ENCODE measurements at regions not wholly inside any gene's neighbourhood (a gene's known extent, or its start where the extent isn't known, plus 50 kb on each side); places are given as distances from the start of the nearest gene placed in this dataset.

DNA sequence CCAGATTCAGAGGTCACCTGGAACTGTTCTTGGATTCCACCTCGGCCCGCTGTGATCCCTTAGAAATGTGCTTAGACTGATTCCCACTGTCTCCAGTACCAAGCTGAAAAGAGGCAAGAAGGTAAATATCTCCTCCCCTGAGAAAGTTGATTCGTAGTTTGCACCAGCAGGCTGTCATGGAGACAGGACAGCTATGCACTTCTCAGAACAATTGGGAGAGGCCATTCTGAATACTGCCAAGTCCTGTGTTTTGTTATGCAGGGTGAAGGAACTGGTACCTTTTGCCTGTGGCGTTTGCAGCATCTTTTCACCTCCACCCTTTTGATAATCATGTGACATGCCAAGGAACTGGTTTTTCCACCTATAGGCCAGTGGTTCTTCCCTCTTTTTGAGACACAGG, 58.2 kb upstream of the RNGTT start:
- TF ChIP-seq, protein P1, sequence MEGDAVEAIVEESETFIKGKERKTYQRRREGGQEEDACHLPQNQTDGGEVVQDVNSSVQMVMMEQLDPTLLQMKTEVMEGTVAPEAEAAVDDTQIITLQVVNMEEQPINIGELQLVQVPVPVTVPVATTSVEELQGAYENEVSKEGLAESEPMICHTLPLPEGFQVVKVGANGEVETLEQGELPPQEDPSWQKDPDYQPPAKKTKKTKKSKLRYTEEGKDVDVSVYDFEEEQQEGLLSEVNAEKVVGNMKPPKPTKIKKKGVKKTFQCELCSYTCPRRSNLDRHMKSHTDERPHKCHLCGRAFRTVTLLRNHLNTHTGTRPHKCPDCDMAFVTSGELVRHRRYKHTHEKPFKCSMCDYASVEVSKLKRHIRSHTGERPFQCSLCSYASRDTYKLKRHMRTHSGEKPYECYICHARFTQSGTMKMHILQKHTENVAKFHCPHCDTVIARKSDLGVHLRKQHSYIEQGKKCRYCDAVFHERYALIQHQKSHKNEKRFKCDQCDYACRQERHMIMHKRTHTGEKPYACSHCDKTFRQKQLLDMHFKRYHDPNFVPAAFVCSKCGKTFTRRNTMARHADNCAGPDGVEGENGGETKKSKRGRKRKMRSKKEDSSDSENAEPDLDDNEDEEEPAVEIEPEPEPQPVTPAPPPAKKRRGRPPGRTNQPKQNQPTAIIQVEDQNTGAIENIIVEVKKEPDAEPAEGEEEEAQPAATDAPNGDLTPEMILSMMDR (IDR thresholded peaks at IDR 0.05) = no peak
- TF ChIP-seq RELA (CRISPR knock-in tag; IDR thresholded peaks at IDR 0.05; ENCODE audit: borderline replicate concordance) (no peak), CREM (CRISPR knock-in tag; IDR thresholded peaks at IDR 0.05) (no peak), ESRRA (CRISPR knock-in tag; IDR thresholded peaks at IDR 0.05; ENCODE audit: borderline replicate concordance) (no peak), KAT7 (CRISPR knock-in tag; IDR thresholded peaks at IDR 0.05; ENCODE audit: borderline replicate concordance) (no peak), JUN (CRISPR knock-in tag; IDR thresholded peaks at IDR 0.05) (no peak), NR3C1 (CRISPR knock-in tag; conservative IDR thresholded peaks at IDR 0.05; ENCODE audit: low read depth) (no peak), ELF4 (CRISPR knock-in tag; IDR thresholded peaks at IDR 0.05; ENCODE audit: low read depth) (no peak), ZNF121 (CRISPR knock-in tag; IDR thresholded peaks at IDR 0.05) (no peak)
- TF ChIP-seq, protein P2, sequence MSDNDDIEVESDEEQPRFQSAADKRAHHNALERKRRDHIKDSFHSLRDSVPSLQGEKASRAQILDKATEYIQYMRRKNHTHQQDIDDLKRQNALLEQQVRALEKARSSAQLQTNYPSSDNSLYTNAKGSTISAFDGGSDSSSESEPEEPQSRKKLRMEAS (CRISPR knock-in tag; IDR thresholded peaks at IDR 0.05) = no peak
- TF ChIP-seq, protein P3, sequence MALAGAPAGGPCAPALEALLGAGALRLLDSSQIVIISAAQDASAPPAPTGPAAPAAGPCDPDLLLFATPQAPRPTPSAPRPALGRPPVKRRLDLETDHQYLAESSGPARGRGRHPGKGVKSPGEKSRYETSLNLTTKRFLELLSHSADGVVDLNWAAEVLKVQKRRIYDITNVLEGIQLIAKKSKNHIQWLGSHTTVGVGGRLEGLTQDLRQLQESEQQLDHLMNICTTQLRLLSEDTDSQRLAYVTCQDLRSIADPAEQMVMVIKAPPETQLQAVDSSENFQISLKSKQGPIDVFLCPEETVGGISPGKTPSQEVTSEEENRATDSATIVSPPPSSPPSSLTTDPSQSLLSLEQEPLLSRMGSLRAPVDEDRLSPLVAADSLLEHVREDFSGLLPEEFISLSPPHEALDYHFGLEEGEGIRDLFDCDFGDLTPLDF (CRISPR knock-in tag; IDR thresholded peaks at IDR 0.05) = no peak
- TF ChIP-seq, protein P4, sequence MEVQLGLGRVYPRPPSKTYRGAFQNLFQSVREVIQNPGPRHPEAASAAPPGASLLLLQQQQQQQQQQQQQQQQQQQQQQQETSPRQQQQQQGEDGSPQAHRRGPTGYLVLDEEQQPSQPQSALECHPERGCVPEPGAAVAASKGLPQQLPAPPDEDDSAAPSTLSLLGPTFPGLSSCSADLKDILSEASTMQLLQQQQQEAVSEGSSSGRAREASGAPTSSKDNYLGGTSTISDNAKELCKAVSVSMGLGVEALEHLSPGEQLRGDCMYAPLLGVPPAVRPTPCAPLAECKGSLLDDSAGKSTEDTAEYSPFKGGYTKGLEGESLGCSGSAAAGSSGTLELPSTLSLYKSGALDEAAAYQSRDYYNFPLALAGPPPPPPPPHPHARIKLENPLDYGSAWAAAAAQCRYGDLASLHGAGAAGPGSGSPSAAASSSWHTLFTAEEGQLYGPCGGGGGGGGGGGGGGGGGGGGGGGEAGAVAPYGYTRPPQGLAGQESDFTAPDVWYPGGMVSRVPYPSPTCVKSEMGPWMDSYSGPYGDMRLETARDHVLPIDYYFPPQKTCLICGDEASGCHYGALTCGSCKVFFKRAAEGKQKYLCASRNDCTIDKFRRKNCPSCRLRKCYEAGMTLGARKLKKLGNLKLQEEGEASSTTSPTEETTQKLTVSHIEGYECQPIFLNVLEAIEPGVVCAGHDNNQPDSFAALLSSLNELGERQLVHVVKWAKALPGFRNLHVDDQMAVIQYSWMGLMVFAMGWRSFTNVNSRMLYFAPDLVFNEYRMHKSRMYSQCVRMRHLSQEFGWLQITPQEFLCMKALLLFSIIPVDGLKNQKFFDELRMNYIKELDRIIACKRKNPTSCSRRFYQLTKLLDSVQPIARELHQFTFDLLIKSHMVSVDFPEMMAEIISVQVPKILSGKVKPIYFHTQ (CRISPR knock-in tag; IDR thresholded peaks at IDR 0.05) = no peak
